Upper lobe of left lung (tissue), 6 donors: ENCODE measurements at regions not wholly inside any gene's neighbourhood (a gene's known extent, or its start where the extent isn't known, plus 50 kb on each side); places are given as distances from the start of the nearest gene placed in this dataset.

Experiments
- ATAC-seq, 2 donors: fragments of 200-7000 bp; cut with Tn5 transposase; one replicate each; pipeline ENCODE4 v1.9.1; 2022; ENCODE audit warnings: mild to moderate bottlenecking in 2 of 2, moderate library complexity in 2 of 2; ENCODE audit not compliant: low FRiP score in 2 of 2
- DNase-seq, 2 donors: peaks; one replicate each; pipeline ENCODE4 v3.0.0-alpha.2; 2019 to 2020
- H3K27ac ChIP-seq, 4 donors: fragments of 200-600 bp; sonication (generic); one replicate each; pipeline ENCODE4 v1.5.1; 2016 to 2019
- H3K27me3 ChIP-seq, 4 donors: fragments of 200-600 bp; sonication (generic); one replicate each; pipeline ENCODE4 v1.5.1; 2017 to 2019
- H3K36me3 ChIP-seq, 4 donors: fragments of 200-600 bp; sonication (generic); one replicate each; pipeline ENCODE4 v1.5.1; 2016 to 2019
- H3K4me1 ChIP-seq, 4 donors: fragments of 200-600 bp; sonication (generic); one replicate each; pipeline ENCODE4 v1.5.1; 2018 to 2019
- H3K4me3 ChIP-seq, 4 donors: fragments of 200-600 bp; sonication (generic); one replicate each; pipeline ENCODE4 v1.5.1; 2017 to 2019; ENCODE audit warnings: mild to moderate bottlenecking in 2 of 4, moderate library complexity in 1 of 4
- H3K9me3 ChIP-seq, 4 donors: fragments of 200-600 bp; sonication (generic); one replicate each; pipeline ENCODE4 v1.5.1; 2018 to 2019
- CTCF ChIP-seq, 6 experiments: fragments of 450-650 bp in 4 of 6; fragments of 200-600 bp in 2 of 6; sonication (generic) in 2 of 6; IDR thresholded peaks; one replicate each; pipeline ENCODE4 v1.5.1; 2016 to 2019; ENCODE audit warnings: antibody characterized with exemption in 6 of 6
- EP300 ChIP-seq, 4 donors: sonication (generic); formaldehyde crosslinking; IDR thresholded peaks; one replicate each; pipeline ENCODE4 v1.5.1; 2017; ENCODE audit warnings: antibody characterized with exemption in 4 of 4, control low read depth in 2 of 4
- POLR2A ChIP-seq, 4 donors: fragments of 450-650 bp; IDR thresholded peaks; one replicate each; pipeline ENCODE4 v1.5.1; 2016 to 2017; ENCODE audit warnings: antibody characterized with exemption in 4 of 4, mild to moderate bottlenecking in 2 of 4
- POLR2AphosphoS5 ChIP-seq, 2 donors: sonication (generic); formaldehyde crosslinking; IDR thresholded peaks; one replicate each; pipeline ENCODE4 v1.5.1; 2017; ENCODE audit warnings: antibody characterized with exemption in 2 of 2
- WGBS, 2 donors: methylation state at CpG; one replicate each; pipeline ENCODE4 v1.1.5; 2017 to 2018; 5-methylcytosine and 5-hydroxymethylcytosine counted together
- donor health status: DM: no; HTN: no; CAD: no; lungs with moderate emphysema.
- donor health status: DM: no; HTN: yes; CAD: no; lungs with severe emphysema.

- H3K36me3 ChIP-seq, result no peaks in the 10 kb centered on the region
- no peak overlapping the region for H3K27ac ChIP-seq
- H3K27me3 ChIP-seq, result no peaks in the 10 kb centered on the region
- 43 to 55% methylated on average over 3 of the region's 3 CpGs for WGBS, 2 donors
- no peak overlapping the region for H3K4me3 ChIP-seq
- H3K4me1 ChIP-seq, result peaks cover 9 to 32% (median 16%) of the 10 kb centered on the region in 4 donors
- no peaks in the 10 kb centered on the region for H3K9me3 ChIP-seq
- DNase-seq (no peak), ATAC-seq (no peak)
- TF ChIP-seq POLR2AphosphoS5 (IDR thresholded peaks at IDR 0.05) (no peak), EP300 (IDR thresholded peaks at IDR 0.05) (no peak), POLR2A (IDR thresholded peaks at IDR 0.05) (no peak), CTCF (IDR thresholded peaks at IDR 0.05) (no peak)
Measured at GRCh38 chr2:145753966-145754365, 1234.0 kb upstream of the ZEB2 start.

GRCh38 chr2:145753041-145753608, 1233.2 kb upstream of the ZEB2 start:
- 67 to 78% methylated on average over 6 of the region's 6 CpGs for WGBS, 2 donors
- ATAC-seq, result no peak
- Histone ChIP-seq H3K4me1 (peaks cover 9 to 30% (median 16%) of the 10 kb centered on the region in 4 donors), H3K4me3 (no peak overlapping the region), H3K36me3 (no peaks in the 10 kb centered on the region), H3K27ac (peak overlapping the region in 2 of 4 donors; percentile 50 to 62), H3K9me3 (no peaks in the 10 kb centered on the region), H3K27me3 (no peaks in the 10 kb centered on the region)
- no peak for TF ChIP-seq POLR2AphosphoS5 (IDR thresholded peaks at IDR 0.05)
- TF ChIP-seq POLR2A (IDR thresholded peaks at IDR 0.05), result no peak
- TF ChIP-seq EP300 (IDR thresholded peaks at IDR 0.05), result no peak
- no peak for TF ChIP-seq CTCF (IDR thresholded peaks at IDR 0.05)
- DNase-seq, result no peak

- WGBS, 2 donors, result 21 to 29% methylated on average over 4 to 5 of the region's 5 CpGs
- peak; percentile 86 to 90 for ATAC-seq
Measured at GRCh38 chr2:145752091-145752806, 1232.3 kb upstream of the ZEB2 start.

GRCh38 chr2:145751629-145752028, 1231.7 kb upstream of the ZEB2 start:
- DNase-seq (no peak), ATAC-seq (peak; percentile 74 to 93)
- Histone ChIP-seq H3K9me3 (no peaks in the 10 kb centered on the region), H3K36me3 (no peaks in the 10 kb centered on the region), H3K4me1 (peaks cover 9 to 23% (median 16%) of the 10 kb centered on the region in 4 donors), H3K4me3 (no peak overlapping the region), H3K27me3 (no peaks in the 10 kb centered on the region), H3K27ac (peak overlapping the region; percentile 44 to 62 (median 48))
- peak in 2 of 4 donors; percentile 67 to 79 for TF ChIP-seq EP300 (IDR thresholded peaks at IDR 0.05)
- TF ChIP-seq POLR2A (IDR thresholded peaks at IDR 0.05), result peak in 1 of 4 donors; percentile 17
- no peak for TF ChIP-seq CTCF (IDR thresholded peaks at IDR 0.05)
- peak in 1 of 2 donors; percentile 42 for TF ChIP-seq POLR2AphosphoS5 (IDR thresholded peaks at IDR 0.05)
- whole genome bisulfite sequencing, 2 donors, result 12 to 34% methylated on average over 6 of the region's 6 CpGs

More at GRCh38 chr2:145752091-145752806, 1232.3 kb upstream of the ZEB2 start:
- Histone ChIP-seq H3K4me3 (peak overlapping the region in 1 of 4 donors; percentile 25), H3K9me3 (no peaks in the 10 kb centered on the region), H3K4me1 (peaks cover 9 to 23% (median 16%) of the 10 kb centered on the region in 4 donors), H3K36me3 (no peaks in the 10 kb centered on the region), H3K27ac (peak overlapping the region; percentile 44 to 62 (median 48)), H3K27me3 (no peaks in the 10 kb centered on the region)
- DNase-seq, result peak in 1 of 2 donors; percentile 73
- TF ChIP-seq EP300 (IDR thresholded peaks at IDR 0.05) (no peak), CTCF (IDR thresholded peaks at IDR 0.05) (peak; percentile 43 to 78 (median 72))
